OCI-M1 (cell line): ENCODE measurements at regions not wholly inside any gene's neighbourhood (a gene's known extent, or its start where the extent isn't known, plus 50 kb on each side); places are given as distances from the start of the nearest gene placed in this dataset.

Source experiments
- DNase-seq: peaks from one replicate; lab custom pipeline; 2025; lab: John Stamatoyannopoulos, UW

- DNase-seq: no peak
These were observed 241.0 kb downstream of the QKI start for GRCh38 chr6:163655217-163656121.

GRCh38 chr6:163651915-163652668 lies 237.6 kb downstream of the QKI start:
- no peak for DNase-seq

- DNase-seq: no peak
These were observed 236.9 kb downstream of the QKI start for GRCh38 chr6:163651426-163651825.

GRCh38 chr6:163648868-163649267 lies 234.3 kb downstream of the QKI start:
- no peak for DNase-seq

- no peak for DNase-seq
These were observed 233.1 kb downstream of the QKI start for GRCh38 chr6:163647624-163648023.

GRCh38 chr6:163646866-163647265 lies 232.3 kb downstream of the QKI start:
- no peak for DNase-seq

- no peak for DNase-seq
These were observed 231.6 kb downstream of the QKI start for GRCh38 chr6:163646133-163646532.

GRCh38 chr6:163645560-163645959 lies 231.0 kb downstream of the QKI start:
- DNase-seq: no peak

- no peak for DNase-seq
These were observed 229.3 kb downstream of the QKI start for GRCh38 chr6:163643866-163644265.

GRCh38 chr6:163641706-163642105 lies 227.2 kb downstream of the QKI start:
- no peak for DNase-seq

GRCh38 chr6:163640641-163641040 lies 226.1 kb downstream of the QKI start:
- no peak for DNase-seq

GRCh38 chr6:163637524-163637923 lies 223.0 kb downstream of the QKI start:
- DNase-seq: no peak

GRCh38 chr6:163635731-163636364 lies 221.3 kb downstream of the QKI start:
- no peak for DNase-seq

- DNase-seq: no peak
These were observed 220.8 kb downstream of the QKI start for GRCh38 chr6:163635315-163635714.

- no peak for DNase-seq
These were observed 220.0 kb downstream of the QKI start for GRCh38 chr6:163634211-163635171.

GRCh38 chr6:163630991-163631390 lies 216.5 kb downstream of the QKI start:
- no peak for DNase-seq

GRCh38 chr6:163630572-163630971 lies 216.1 kb downstream of the QKI start:
- DNase-seq: no peak

GRCh38 chr6:163630096-163630495 lies 215.6 kb downstream of the QKI start:
- DNase-seq: no peak
